ENCODE measurements at regions not wholly inside any gene's neighbourhood (a gene's known extent, or its start where the extent isn't known, plus 50 kb on each side); places are given as distances from the start of the nearest gene placed in this dataset.

- TF ChIP-seq, protein P1, sequence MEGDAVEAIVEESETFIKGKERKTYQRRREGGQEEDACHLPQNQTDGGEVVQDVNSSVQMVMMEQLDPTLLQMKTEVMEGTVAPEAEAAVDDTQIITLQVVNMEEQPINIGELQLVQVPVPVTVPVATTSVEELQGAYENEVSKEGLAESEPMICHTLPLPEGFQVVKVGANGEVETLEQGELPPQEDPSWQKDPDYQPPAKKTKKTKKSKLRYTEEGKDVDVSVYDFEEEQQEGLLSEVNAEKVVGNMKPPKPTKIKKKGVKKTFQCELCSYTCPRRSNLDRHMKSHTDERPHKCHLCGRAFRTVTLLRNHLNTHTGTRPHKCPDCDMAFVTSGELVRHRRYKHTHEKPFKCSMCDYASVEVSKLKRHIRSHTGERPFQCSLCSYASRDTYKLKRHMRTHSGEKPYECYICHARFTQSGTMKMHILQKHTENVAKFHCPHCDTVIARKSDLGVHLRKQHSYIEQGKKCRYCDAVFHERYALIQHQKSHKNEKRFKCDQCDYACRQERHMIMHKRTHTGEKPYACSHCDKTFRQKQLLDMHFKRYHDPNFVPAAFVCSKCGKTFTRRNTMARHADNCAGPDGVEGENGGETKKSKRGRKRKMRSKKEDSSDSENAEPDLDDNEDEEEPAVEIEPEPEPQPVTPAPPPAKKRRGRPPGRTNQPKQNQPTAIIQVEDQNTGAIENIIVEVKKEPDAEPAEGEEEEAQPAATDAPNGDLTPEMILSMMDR (conservative IDR thresholded peaks at IDR 0.05): no peak
- no peak overlapping the region for H3K27ac ChIP-seq
Measured at GRCh38 chr6:169959136-169960002, 207.9 kb downstream of the ERMARD start.

DNA sequence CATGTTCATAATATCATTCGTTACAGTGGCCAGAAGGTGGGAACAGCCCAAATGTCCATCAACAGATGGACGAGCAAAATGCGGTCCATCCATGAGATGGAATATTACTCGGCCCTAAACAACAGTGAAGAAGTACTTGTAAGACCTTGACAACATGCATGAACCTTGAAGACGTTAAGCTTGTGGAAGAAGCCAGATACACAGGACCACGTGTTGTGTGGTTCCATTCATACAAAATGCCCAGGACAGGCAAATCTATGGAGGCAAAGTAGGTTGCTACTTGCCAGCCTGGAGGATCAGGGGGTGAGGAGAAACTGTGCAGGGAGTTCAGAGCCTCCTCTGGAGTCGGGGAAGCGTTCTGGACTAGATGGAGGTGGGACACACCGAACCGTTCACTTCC, 207.1 kb downstream of the ERMARD start:
- TF ChIP-seq, protein P1 (conservative IDR thresholded peaks at IDR 0.05): no peak
- H3K27ac ChIP-seq: no peak overlapping the region

DNA sequence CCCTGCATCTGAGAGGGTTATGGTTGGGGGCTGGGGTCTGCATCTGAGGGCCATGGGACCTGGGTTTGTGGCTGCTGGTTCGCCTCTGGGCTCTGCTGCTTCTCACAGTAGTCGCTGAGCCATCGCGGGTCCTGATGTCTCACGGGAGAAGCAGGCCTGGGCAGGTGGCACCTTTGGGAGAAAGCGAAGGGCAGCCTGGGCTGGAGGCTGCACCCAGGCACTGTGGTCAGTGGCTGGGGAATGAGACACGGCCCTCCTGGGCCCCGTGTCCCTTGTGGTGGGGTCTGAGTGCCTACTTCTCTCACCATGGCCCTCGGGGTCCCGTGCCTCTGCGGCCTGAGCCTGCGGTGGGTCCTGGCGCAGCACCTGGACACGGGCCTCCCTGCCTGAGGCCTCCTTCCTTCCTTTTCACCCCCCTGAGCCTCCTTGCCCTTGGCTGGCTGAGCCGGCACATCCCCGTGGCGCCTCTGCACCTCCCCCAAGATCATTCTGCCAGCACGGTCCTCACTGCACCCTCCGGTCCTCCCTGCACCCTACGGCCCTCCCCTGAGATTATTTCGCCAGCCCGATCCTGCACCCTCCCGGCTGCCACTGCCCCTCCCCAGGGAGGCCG, 206.0 kb downstream of the ERMARD start:
- TF ChIP-seq, protein P1 (conservative IDR thresholded peaks at IDR 0.05): no peak
- H3K27ac ChIP-seq: no peak overlapping the region

- TF ChIP-seq, protein P1 (conservative IDR thresholded peaks at IDR 0.05): no peak
- H3K27ac ChIP-seq: no peak overlapping the region
Measured at GRCh38 chr6:169956580-169956979, 205.2 kb downstream of the ERMARD start.

- no peak overlapping the region for H3K27ac ChIP-seq
- TF ChIP-seq, protein P1 (conservative IDR thresholded peaks at IDR 0.05): no peak
Measured at GRCh38 chr6:169955731-169956437, 204.5 kb downstream of the ERMARD start.

DNA sequence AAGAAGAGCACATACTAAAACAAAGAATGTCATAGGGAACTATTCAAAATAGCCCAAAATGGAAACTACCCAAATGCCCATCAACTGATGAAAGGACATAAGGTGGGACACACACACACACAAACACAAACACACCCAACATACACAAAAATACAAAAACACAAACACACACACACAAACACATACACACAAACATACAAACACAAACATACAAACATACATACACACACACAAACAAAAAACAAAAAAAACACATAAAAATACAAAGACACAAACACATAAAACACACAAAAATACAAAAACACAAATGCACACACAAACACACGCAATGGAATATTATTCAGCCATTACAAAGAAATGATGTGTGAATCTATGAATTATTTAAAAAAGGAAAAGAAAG, 203.6 kb downstream of the ERMARD start:
- no peak overlapping the region for H3K27ac ChIP-seq
- TF ChIP-seq, protein P1 (conservative IDR thresholded peaks at IDR 0.05): no peak

DNA sequence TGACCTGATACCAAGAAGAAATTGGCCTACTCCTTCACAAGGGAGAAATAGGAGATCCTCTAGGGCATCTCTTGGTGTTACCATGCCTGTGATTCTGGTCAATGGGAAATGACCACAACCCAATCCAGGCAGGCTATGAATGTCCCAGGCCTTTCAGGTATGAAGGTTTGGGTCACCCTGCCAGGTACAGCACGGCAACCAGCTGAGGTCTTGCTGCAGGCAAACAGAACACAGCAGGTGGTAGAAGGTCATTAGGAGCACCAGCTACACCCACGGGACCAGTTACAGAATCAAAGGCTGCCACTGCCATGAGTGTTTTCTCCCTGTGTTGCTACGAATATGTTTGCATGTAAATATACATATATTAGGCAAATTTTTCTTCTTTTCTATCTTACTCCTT, 202.3 kb downstream of the ERMARD start:
- TF ChIP-seq, protein P1 (conservative IDR thresholded peaks at IDR 0.05): no peak
- no peak overlapping the region for H3K27ac ChIP-seq
